H1 (cell line): ENCODE measurements at regions not wholly inside any gene's neighbourhood (a gene's known extent, or its start where the extent isn't known, plus 50 kb on each side); places are given as distances from the start of the nearest gene placed in this dataset.

Source experiments
- CTCF ChIA-PET: fragments of 300-600 bp; sonication (Branson Sonifier 250); formaldehyde crosslinking; loops from one replicate; lab custom pipeline; 2021; ENCODE audit not compliant: partially characterized antibody; lab: Charles Lee
- POLR2A ChIA-PET: fragments of 300-600 bp; sonication (Branson Sonifier 250); formaldehyde crosslinking; loops from one replicate; lab custom pipeline; 2021; ENCODE audit warnings: inconsistent platforms; ENCODE audit not compliant: partially characterized antibody; lab: Charles Lee
- DNase-seq, 2 experiments: peaks; one replicate each; pipeline versions ENCODE4 v3.0.0 to v3.0.0-alpha.2; 2010 to 2022; ENCODE audit warnings: low spot score in 2 of 2, low read depth in 1 of 2, mixed read lengths in 1 of 2
- FAIRE-seq: peaks from 2 replicates; lab custom pipeline; 2011; peaks lifted over from hg19 to GRCh38; lab: Jason Lieb, UNC
- H2AFZ ChIP-seq: 2 replicates; pipeline ENCODE4 v1.8.1; 2012; ENCODE audit warnings: low read length, inconsistent platforms
- H2AK5ac ChIP-seq: 2 replicates; pipeline ENCODE4 v1.6.1; 2013; ENCODE audit warnings: low read depth, low read length
- H2BK120ac ChIP-seq: replicated peaks from 2 replicates; pipeline ENCODE3; 2013; ENCODE audit warnings: low read depth, low read length, inconsistent platforms
- H2BK12ac ChIP-seq: 2 replicates; pipeline ENCODE4 v1.6.1; 2013; ENCODE audit warnings: low read depth, low read length
- H2BK15ac ChIP-seq: 2 replicates; pipeline ENCODE4 v1.6.1; 2013; ENCODE audit warnings: low read length
- H2BK20ac ChIP-seq: 2 replicates; pipeline ENCODE4 v1.6.1; 2013; ENCODE audit warnings: low read length
- H2BK5ac ChIP-seq: 2 replicates; pipeline ENCODE4 v1.6.1; 2013; ENCODE audit warnings: low read depth, low read length
- H3K14ac ChIP-seq: 2 replicates; pipeline ENCODE4 v1.6.1; 2013; ENCODE audit warnings: inconsistent platforms; ENCODE audit not compliant: insufficient read length
- H3K18ac ChIP-seq: 2 replicates; pipeline ENCODE4 v1.6.1; 2013; ENCODE audit warnings: low read length; ENCODE audit errors: extremely low read depth
- H3K23ac ChIP-seq: 2 replicates; pipeline ENCODE4 v1.6.1; 2013; ENCODE audit warnings: inconsistent platforms; ENCODE audit not compliant: insufficient read length
- H3K23me2 ChIP-seq: 2 replicates; pipeline ENCODE4 v1.6.1; 2013; ENCODE audit warnings: low read depth, low read length
- H3K27ac ChIP-seq: 2 replicates; pipeline ENCODE4 v1.6.1; 2011; ENCODE audit warnings: low read depth, low read length, inconsistent platforms
- H3K27me3 ChIP-seq, 4 experiments: replicated peaks in 1 of 4; 1 replicate in 1 of 4; 2 replicates in 3 of 4; pipeline versions ENCODE4 v1.6.1 to v1.8.1; 2011 to 2013; ENCODE audit warnings: low read length in 3 of 4, mild to moderate bottlenecking in 3 of 4, inconsistent platforms in 2 of 4, mixed read lengths in 2 of 4, moderate library complexity in 1 of 4; ENCODE audit not compliant: control insufficient read depth in 3 of 4, insufficient read depth in 3 of 4; ENCODE audit errors: extremely low read depth in 1 of 4
- H3K36me3 ChIP-seq, 4 experiments: 2 replicates each; pipeline versions ENCODE4 v1.6.1 to v1.8.1; 2011 to 2013; ENCODE audit warnings: mild to moderate bottlenecking in 4 of 4, low read length in 3 of 4, moderate library complexity in 2 of 4, control low read depth in 1 of 4, inconsistent platforms in 1 of 4; ENCODE audit not compliant: insufficient read depth in 4 of 4, control insufficient read depth in 2 of 4
- H3K4ac ChIP-seq: replicated peaks from 2 replicates; pipeline ENCODE3; 2013; ENCODE audit warnings: low read length, low read depth, mixed read lengths, inconsistent platforms; ENCODE audit not compliant: insufficient read length
- H3K4me1 ChIP-seq, 4 experiments: replicated peaks in 1 of 4; 1 replicate in 1 of 4; 2 replicates in 3 of 4; pipeline versions ENCODE4 v1.6.1 to v1.8.1; 2011 to 2013; ENCODE audit warnings: low read length in 3 of 4, inconsistent platforms in 2 of 4, mixed read lengths in 1 of 4; ENCODE audit not compliant: insufficient read depth in 4 of 4, control insufficient read depth in 3 of 4
- H3K4me2 ChIP-seq, 2 experiments: 2 replicates each; pipeline versions ENCODE4 v1.6.1 to v1.8.1; 2011 to 2013; ENCODE audit warnings: low read depth in 2 of 2, low read length in 2 of 2, control low read depth in 1 of 2, inconsistent platforms in 1 of 2, mild to moderate bottlenecking in 1 of 2; ENCODE audit not compliant: insufficient read depth in 1 of 2
- H3K4me3 ChIP-seq, 4 experiments: fragments of 200-600, 300-600 bp in 1 of 4; sonication (generic), shearing (Covaris generic), sonication (Bioruptor Twin) in 1 of 4; 2 replicates each; pipeline versions ENCODE4 v1.5.1 to v1.8.1; 2011 to 2016; ENCODE audit warnings: low read length in 4 of 4, low read depth in 3 of 4, control low read depth in 2 of 4, inconsistent platforms in 2 of 4, mild to moderate bottlenecking in 2 of 4, mixed read lengths in 1 of 4, moderate library complexity in 1 of 4; ENCODE audit not compliant: insufficient read depth in 2 of 4; ENCODE audit errors: extremely low read depth in 1 of 4
- H3K56ac ChIP-seq: replicated peaks from 2 replicates; pipeline ENCODE3; 2013; ENCODE audit warnings: low read depth, mild to moderate bottlenecking, mixed read lengths, low read length, inconsistent platforms; ENCODE audit not compliant: insufficient read length
- H3K79me1 ChIP-seq: 2 replicates; pipeline ENCODE4 v1.6.1; 2013; ENCODE audit warnings: low read depth, low read length, control low read depth
- H3K79me2 ChIP-seq, 2 experiments: 2 replicates each; pipeline versions ENCODE4 v1.6.1 to v1.8.1; 2012 to 2013; ENCODE audit warnings: low read length in 2 of 2, mild to moderate bottlenecking in 2 of 2, inconsistent platforms in 1 of 2; ENCODE audit not compliant: insufficient read depth in 2 of 2, control insufficient read depth in 1 of 2
- H3K9ac ChIP-seq, 4 experiments: replicated peaks in 1 of 4; 1 replicate in 1 of 4; 2 replicates in 3 of 4; pipeline versions ENCODE4 v1.6.1 to v1.8.1; 2011 to 2013; ENCODE audit warnings: low read depth in 3 of 4, low read length in 3 of 4, control low read depth in 2 of 4, mild to moderate bottlenecking in 2 of 4, moderate library complexity in 2 of 4, inconsistent platforms in 1 of 4; ENCODE audit errors: extremely low read depth in 1 of 4
- H3K9me3 ChIP-seq, 2 experiments: 2 replicates each; pipeline versions ENCODE4 v1.6.1 to v1.8.1; 2012 to 2013; ENCODE audit warnings: mild to moderate bottlenecking in 2 of 2, moderate library complexity in 2 of 2, control low read depth in 1 of 2, inconsistent platforms in 1 of 2, low read depth in 1 of 2, low read length in 1 of 2, mixed read lengths in 1 of 2; ENCODE audit not compliant: insufficient read depth in 2 of 2
- H4K20me1 ChIP-seq, 2 experiments: replicated peaks in 1 of 2; 2 replicates each; pipeline versions ENCODE3 to v1.8.1; 2011 to 2013; ENCODE audit warnings: inconsistent platforms in 2 of 2, low read length in 2 of 2, mild to moderate bottlenecking in 1 of 2; ENCODE audit not compliant: insufficient read depth in 2 of 2, control insufficient read depth in 1 of 2
- H4K5ac ChIP-seq: 2 replicates; pipeline ENCODE4 v1.6.1; 2013; ENCODE audit warnings: low read length, low read depth, mixed read lengths, inconsistent platforms; ENCODE audit not compliant: insufficient read length
- H4K8ac ChIP-seq: 2 replicates; pipeline ENCODE4 v1.8.0; 2013; ENCODE audit warnings: mild to moderate bottlenecking, moderate library complexity, low read length, inconsistent platforms; ENCODE audit not compliant: insufficient read depth; ENCODE audit errors: extremely low read depth
- H4K91ac ChIP-seq: replicated peaks from 2 replicates; pipeline ENCODE3; 2013; ENCODE audit warnings: low read length, mixed read lengths, inconsistent platforms; ENCODE audit not compliant: insufficient read length
- EP300 ChIP-seq, 2 experiments: IDR thresholded peaks; 1 replicate in 1 of 2; 2 replicates in 1 of 2; pipeline ENCODE4 v1.6.1; 2011 to 2012; ENCODE audit warnings: low read depth in 2 of 2, low read length in 2 of 2, mild to moderate bottlenecking in 2 of 2, borderline replicate concordance in 1 of 2, inconsistent platforms in 1 of 2, moderate library complexity in 1 of 2
- GABPA ChIP-seq: IDR thresholded peaks from 2 replicates; pipeline ENCODE4 v1.6.1; 2011; ENCODE audit warnings: mild to moderate bottlenecking, low read length, moderate library complexity, borderline replicate concordance; ENCODE audit not compliant: insufficient read depth
- SIRT6 ChIP-seq: IDR thresholded peaks from one replicate; pipeline ENCODE4 v1.7.1; 2012; ENCODE audit warnings: low read length, inconsistent platforms
- WGBS, 2 experiments: shearing (Covaris generic) in 1 of 2; methylation state at CpG; one replicate each; pipeline versions ENCODE4 v1.1.6 to v1.1.7; 2013 to 2015; ENCODE audit warnings: low lambda C conversion rate in 2 of 2, mixed read lengths in 2 of 2, inconsistent platforms in 1 of 2, low coverage in 1 of 2, missing lambda C conversion rate in 1 of 2; ENCODE audit not compliant: insufficient replicate concordance in 2 of 2, insufficient coverage in 1 of 2, insufficient read length in 1 of 2; ENCODE audit errors: extremely low coverage in 1 of 2, missing lambda C conversion rate in 1 of 2; 5-methylcytosine and 5-hydroxymethylcytosine counted together
- TF ChIP-seq, protein P1 (sequence below): IDR thresholded peaks from 2 replicates; pipeline ENCODE4 v1.6.1; 2012; ENCODE audit warnings: inconsistent platforms

DNA sequence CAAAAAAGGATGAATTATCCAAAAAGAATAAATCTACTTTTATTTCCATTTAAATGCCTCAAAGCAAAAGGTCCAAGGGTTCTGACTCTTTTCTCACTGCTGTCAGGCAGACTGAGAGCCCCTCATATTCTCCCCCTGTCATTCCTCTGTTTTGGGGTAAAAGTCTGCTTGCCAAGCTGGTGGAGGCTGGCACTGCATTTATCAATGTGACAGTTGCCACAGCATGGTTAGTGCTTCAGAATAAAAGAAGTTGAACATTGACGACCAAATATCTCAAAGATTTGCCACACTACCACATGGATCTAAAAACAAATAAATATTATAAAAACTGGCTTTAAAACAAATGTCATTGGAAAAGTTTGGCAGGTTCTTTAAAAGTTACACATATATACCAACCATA lies 89.2 kb upstream of the SNRK start:
- Histone ChIP-seq H2BK15ac (no peak overlapping the region), H3K23ac (no peak overlapping the region), H3K27me3 (no peaks in the 10 kb centered on the region), H2BK20ac (no peak overlapping the region), H2BK120ac (no peak overlapping the region), H4K5ac (no peak overlapping the region), H3K56ac (no peak overlapping the region), H3K4me2 (no peak overlapping the region), H4K91ac (no peak overlapping the region), H4K20me1 (no peaks in the 10 kb centered on the region), H3K79me2 (no peaks in the 10 kb centered on the region), H2BK12ac (no peak overlapping the region), H2AFZ (no peak overlapping the region), H3K27ac (no peak overlapping the region), H3K9me3 (no peaks in the 10 kb centered on the region), H2AK5ac (no peak overlapping the region), H3K4me3 (no peak overlapping the region), H4K8ac (no peak overlapping the region), H3K9ac (no peak overlapping the region), H3K4me1 (no peaks in the 10 kb centered on the region), H2BK5ac (no peak overlapping the region), H3K23me2 (no peaks in the 10 kb centered on the region; the same call in 1 of the 2 replicates), H3K14ac (no peak overlapping the region), H3K36me3 (no peaks in the 10 kb centered on the region), H3K18ac (no peak overlapping the region), H3K79me1 (no peaks in the 10 kb centered on the region), H3K4ac (no peak overlapping the region)
- 88% methylated on average over 1 of the region's 1 CpG; no CpG with 5 or more reads in 1 of the 2 experiments for WGBS, 2 experiments
- ChIA-PET POLR2A (no interaction called here), CTCF (no interaction called here)
- DNase-seq = no peak
- no peak for FAIRE-seq
- no peak for TF ChIP-seq SIRT6
- TF ChIP-seq EP300 (IDR thresholded peaks at IDR 0.05; ENCODE audit: borderline replicate concordance in 1 of 2, low read depth in 2 of 2, low read length in 2 of 2) = no peak
- TF ChIP-seq, protein P1, sequence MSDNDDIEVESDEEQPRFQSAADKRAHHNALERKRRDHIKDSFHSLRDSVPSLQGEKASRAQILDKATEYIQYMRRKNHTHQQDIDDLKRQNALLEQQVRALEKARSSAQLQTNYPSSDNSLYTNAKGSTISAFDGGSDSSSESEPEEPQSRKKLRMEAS = no peak
- no peak for TF ChIP-seq GABPA
